DMS53 treated with DMSO at 0.1 percent for 48 hours (cell line): ENCODE measurements at regions not wholly inside any gene's neighbourhood (a gene's known extent, or its start where the extent isn't known, plus 50 kb on each side); places are given as distances from the start of the nearest gene placed in this dataset.

Experiments used
- DNase-seq: peaks from one replicate; lab custom pipeline; 2025; ENCODE audit not compliant: unreplicated experiment; lab: John Stamatoyannopoulos, UW

DNA sequence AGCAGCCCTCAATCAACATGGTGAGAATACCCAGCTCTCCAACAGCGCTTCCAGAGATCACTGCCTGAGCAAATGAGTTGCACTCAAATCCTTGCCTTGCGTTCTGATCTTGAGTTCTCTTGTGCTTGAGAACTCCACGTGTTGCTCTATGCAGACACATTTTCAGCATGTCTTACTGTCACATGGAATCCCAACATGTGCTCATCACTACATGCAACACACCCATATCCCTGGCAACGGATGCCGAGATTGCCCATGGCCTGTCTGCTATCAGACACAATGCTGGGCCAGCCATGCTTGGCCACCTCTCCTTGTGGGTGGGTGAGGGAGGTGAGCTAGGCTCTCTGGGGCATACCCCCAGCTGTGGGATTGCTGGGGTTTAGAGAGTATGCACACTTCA, 91.9 kb upstream of the LDAH start:
- no peak for DNase-seq

DNA sequence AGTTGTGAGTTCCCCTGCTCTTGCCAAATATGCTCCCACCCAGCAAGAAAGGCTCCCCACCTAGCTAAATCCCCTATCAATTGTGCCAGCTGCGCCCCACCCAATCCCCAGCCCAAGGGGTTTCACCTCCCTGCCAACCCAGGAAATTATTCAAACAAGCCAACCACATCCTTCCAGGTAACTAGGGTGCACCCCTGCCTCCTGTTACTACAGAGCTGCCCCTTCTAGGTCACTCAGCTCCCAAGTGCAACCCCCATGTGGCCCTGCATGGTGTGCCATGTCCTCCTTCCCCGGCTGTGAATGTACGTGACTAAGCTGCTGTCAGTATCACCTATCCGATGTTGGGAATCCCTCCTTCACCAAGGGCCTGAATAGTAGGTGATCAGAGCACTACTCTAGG, 91.2 kb upstream of the LDAH start:
- DNase-seq: no peak

DNA sequence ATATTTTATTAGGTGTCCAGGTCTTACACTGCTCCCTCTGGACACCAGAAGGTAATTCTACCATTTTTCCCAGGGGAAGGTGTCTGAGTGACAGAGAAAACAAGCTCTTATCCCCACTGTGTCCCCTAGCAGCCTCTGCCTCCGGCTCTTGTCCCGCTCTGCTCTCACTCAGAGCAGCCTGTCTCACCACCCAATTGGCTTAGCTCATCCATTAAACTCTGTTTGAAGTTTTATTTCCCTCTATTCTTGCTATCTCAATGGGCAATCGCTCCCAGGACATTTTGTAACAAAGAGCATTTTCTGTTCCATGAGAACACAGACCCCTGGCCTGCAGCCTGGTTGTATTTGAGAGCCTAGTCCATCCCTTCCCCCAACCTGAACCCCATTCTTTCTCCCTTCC, 90.6 kb upstream of the LDAH start:
- DNase-seq: no peak

- DNase-seq: no peak
These were observed 77.2 kb upstream of the LDAH start for GRCh38 chr2:20900052-20900636.

DNA sequence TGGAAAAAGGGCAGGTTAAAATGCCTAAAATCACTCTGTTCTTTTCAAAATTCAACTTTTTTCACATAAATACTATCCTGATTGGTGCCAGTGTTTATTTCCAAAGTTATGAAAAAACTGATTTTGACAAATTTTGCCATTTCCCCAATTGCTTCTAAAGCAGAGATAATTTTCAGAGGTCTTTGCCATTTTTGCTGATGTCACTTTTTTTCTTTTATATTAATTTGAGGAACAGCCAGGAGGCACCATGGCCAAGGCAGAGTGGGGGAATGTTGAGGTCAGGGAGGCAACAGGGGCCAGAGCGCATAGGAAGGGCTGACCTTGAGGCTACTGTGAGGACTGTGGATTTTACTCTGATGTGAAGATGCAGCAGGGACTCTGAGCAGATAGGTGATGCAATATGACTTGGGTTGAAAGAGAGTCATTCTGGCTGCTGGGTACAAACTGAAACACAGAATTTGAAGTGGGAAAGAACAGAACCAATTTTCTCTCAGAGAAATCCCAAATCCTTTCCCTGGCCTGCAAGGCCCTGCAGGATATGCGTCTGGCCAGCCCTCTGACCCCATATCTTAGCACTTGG, 75.1 kb upstream of the LDAH start:
- DNase-seq: no peak

DNA sequence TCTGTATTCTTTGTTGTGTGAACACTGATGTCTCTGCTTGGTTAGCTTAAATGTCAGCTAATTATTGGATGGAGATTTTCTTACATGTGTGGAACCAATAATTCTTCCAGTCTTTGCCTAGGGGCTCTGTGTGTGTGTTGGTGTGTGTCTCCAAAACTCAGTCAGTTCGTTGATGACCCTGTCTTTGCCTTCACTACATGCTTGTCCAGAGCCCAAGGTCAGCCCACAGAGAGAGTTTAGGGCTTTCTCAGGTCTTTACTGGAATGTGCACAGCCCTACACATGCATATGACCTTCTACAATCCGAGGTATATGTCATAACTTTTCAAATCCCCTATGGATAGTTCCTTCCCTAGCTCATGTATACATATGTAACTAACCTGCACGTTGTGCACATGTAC, 74.1 kb upstream of the LDAH start:
- DNase-seq: no peak

- no peak for DNase-seq
These were observed 61.9 kb upstream of the LDAH start for GRCh38 chr2:20884829-20885228.

- DNase-seq: no peak
These were observed 59.7 kb upstream of the LDAH start for GRCh38 chr2:20882466-20883170.

DNA sequence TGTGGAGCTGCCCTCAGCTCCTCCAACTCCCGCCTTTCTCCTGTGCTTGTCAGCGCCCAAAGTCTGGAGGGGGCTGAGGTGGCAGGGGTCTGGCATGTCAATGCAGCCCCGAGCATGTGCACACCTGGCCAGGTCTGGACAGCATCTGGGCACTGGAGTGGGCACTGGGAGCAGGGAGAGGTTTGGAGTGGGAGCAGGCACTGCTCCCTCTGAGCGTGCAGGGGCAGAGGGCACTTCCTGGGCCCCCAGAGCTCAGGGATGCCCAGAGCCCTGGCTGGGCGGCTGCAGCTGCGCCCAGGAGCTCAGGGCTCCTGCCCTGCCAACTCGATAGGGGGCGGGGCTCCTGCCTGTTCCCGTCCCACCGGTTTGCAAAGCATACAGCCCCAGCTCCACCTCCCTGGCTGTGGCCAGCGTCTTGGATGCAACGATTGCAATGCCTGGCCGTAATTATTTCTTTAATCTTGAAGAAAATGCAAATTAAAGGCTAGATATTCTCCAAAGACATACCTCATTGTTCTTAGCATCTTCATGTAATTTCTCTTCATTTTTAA, 57.4 kb upstream of the LDAH start:
- no peak for DNase-seq

DNA sequence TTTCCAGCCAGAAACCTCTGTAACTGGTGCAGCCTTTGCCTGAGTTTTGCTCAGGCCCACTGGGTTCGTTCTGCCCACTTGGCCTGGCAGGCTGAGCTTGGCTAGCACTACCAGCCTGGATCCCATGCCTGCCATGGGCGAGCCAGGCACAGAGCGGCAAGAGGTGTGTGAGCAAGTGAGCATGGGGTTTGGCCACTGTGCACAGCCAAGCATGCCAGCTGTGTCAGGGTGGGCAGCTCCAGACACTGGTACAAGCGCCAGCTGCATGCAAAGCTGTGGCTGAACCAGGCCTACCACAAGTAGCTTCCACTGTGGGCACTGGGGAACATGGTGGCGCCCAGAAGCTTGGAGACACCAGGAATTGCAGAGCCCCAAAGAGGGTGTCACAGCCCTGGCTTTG, 56.3 kb upstream of the LDAH start:
- DNase-seq: no peak

GRCh38 chr2:20877960-20878359, 55.1 kb upstream of the LDAH start:
- DNase-seq: no peak
